Smooth muscle cell (in vitro differentiated cells): ENCODE measurements at regions not wholly inside any gene's neighbourhood (a gene's known extent, or its start where the extent isn't known, plus 50 kb on each side); places are given as distances from the start of the nearest gene placed in this dataset.

Source experiments
- DNase-seq: peaks from one replicate; lab custom pipeline; 2025; ENCODE audit not compliant: unreplicated experiment; lab: John Stamatoyannopoulos, UW
- H2AFZ ChIP-seq: fragments of 200-600 bp; sonication (generic); 2 replicates; pipeline ENCODE4 v1.6.0; 2016; ENCODE audit warnings: antibody characterized with exemption, low read depth, mild to moderate bottlenecking
- H3F3A ChIP-seq: fragments of 200-600 bp; sonication (generic); 2 replicates; pipeline ENCODE4 v1.6.0; 2017; ENCODE audit warnings: antibody characterized with exemption, low read depth
- H3K27ac ChIP-seq: fragments of 200-600 bp; sonication (generic); 2 replicates; pipeline ENCODE4 v1.5.1; 2016; ENCODE audit warnings: low read depth, mild to moderate bottlenecking
- H3K27me3 ChIP-seq: fragments of 200-600 bp; sonication (generic); 2 replicates; pipeline ENCODE4 v1.6.1; 2016; ENCODE audit warnings: low read depth, mild to moderate bottlenecking
- H3K36me3 ChIP-seq: fragments of 200-600 bp; sonication (generic); 2 replicates; pipeline ENCODE4 v1.5.1; 2016; ENCODE audit warnings: low read depth
- H3K4me1 ChIP-seq: fragments of 200-600 bp; sonication (generic); 2 replicates; pipeline ENCODE4 v1.5.1; 2016; ENCODE audit warnings: low read depth
- H3K4me2 ChIP-seq: fragments of 200-600 bp; sonication (generic); 2 replicates; pipeline ENCODE4 v1.6.0; 2016; ENCODE audit warnings: mild to moderate bottlenecking
- H3K4me3 ChIP-seq: fragments of 200-600 bp; sonication (generic); 2 replicates; pipeline ENCODE4 v1.5.1; 2016; ENCODE audit warnings: mild to moderate bottlenecking
- H3K79me2 ChIP-seq: fragments of 200-600 bp; sonication (generic); 2 replicates; pipeline ENCODE4 v1.6.0; 2016; ENCODE audit warnings: low read depth, mild to moderate bottlenecking
- H3K9ac ChIP-seq: fragments of 200-600 bp; sonication (generic); 2 replicates; pipeline ENCODE4 v1.6.0; 2016; ENCODE audit warnings: low read depth
- H3K9me3 ChIP-seq: fragments of 200-600 bp; sonication (generic); replicated peaks from 2 replicates; pipeline ENCODE4 v1.5.1; 2016; ENCODE audit warnings: low read depth
- H4K20me1 ChIP-seq: fragments of 200-600 bp; sonication (generic); 2 replicates; pipeline ENCODE4 v1.6.0; 2016; ENCODE audit warnings: low read depth
- WGBS: methylation state at CpG from one replicate; pipeline ENCODE4 v1.1.7; 2016; ENCODE audit warnings: low lambda C conversion rate; 5-methylcytosine and 5-hydroxymethylcytosine counted together
- TF ChIP-seq, protein P1 (sequence below): fragments of 200-600 bp; sonication (generic); IDR thresholded peaks from 2 replicates; pipeline ENCODE4 v1.5.1; 2017; ENCODE audit warnings: borderline replicate concordance, mild to moderate bottlenecking, antibody characterized with exemption; ENCODE audit not compliant: insufficient read depth, poor library complexity, severe bottlenecking

DNA sequence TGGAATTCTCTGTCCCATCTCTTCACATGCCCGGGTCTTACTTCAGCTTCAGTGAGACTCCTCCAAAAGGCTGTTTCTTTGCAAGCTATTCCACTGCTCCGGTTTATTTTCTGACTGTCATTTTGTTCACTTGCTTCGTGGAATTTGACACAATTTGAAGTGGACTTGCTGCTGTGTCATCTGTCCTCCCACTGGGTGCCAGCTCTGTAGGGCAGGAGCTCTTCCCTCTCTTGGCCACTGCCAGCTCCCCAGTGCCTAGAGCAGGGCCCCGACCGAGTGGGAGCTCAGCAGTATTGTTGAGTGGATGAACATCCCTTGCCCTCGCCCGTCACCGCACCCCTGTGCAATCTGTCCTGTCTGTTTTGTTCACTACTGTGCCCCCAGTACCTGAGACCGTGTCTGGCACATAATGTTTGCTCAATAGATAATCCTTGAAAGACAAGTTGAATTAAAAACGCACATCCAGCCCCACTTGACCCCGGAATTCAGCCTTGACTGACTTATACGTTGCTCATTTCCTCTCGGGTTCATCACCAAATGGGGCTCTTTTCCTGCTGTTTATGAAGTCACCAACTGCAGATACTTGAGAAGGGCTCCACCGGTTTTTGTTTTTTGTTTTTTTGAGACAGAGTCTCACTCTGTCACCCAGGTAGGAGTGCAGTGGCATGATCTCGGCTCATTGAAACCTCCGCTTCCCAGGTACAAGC lies 170.3 kb upstream of the KCNG1 start:
- Histone ChIP-seq H3K79me2 (no peaks in the 10 kb centered on the region), H3K9me3 (no peaks in the 10 kb centered on the region), H3K4me1 (no peaks in the 10 kb centered on the region), H3K27ac (no peak overlapping the region), H4K20me1 (no peaks in the 10 kb centered on the region), H3K27me3 (no peaks in the 10 kb centered on the region), H3K36me3 (no peaks in the 10 kb centered on the region), H2AFZ (no peak overlapping the region), H3F3A (no peaks in the 10 kb centered on the region), H3K4me2 (no peak overlapping the region), H3K9ac (no peak overlapping the region), H3K4me3 (no peak overlapping the region)
- TF ChIP-seq, protein P1, sequence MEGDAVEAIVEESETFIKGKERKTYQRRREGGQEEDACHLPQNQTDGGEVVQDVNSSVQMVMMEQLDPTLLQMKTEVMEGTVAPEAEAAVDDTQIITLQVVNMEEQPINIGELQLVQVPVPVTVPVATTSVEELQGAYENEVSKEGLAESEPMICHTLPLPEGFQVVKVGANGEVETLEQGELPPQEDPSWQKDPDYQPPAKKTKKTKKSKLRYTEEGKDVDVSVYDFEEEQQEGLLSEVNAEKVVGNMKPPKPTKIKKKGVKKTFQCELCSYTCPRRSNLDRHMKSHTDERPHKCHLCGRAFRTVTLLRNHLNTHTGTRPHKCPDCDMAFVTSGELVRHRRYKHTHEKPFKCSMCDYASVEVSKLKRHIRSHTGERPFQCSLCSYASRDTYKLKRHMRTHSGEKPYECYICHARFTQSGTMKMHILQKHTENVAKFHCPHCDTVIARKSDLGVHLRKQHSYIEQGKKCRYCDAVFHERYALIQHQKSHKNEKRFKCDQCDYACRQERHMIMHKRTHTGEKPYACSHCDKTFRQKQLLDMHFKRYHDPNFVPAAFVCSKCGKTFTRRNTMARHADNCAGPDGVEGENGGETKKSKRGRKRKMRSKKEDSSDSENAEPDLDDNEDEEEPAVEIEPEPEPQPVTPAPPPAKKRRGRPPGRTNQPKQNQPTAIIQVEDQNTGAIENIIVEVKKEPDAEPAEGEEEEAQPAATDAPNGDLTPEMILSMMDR = no peak
- 91% methylated on average over 16 of the region's 16 CpGs for WGBS
- DNase-seq = no peak

DNA sequence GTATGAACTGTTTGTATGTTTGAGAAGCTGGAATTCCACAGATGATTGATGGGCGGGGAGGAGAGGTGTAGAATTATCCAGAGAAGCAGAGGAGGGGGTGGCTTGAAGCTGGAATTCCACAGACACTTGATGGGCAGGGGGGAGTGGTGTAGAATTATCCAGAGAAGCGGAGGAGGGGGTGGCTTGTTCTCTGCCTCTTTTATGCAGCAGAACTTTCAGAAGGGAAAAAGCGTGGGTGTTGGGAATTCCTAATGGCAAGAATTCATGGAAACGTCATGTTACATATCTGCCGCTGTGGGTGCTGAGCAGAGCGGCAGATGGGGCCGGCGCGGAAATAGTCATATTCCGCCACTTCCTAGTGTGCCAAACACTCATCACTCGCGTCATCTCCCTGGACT lies 167.9 kb upstream of the KCNG1 start:
- WGBS = 84% methylated on average over 12 of the region's 12 CpGs
- no peaks in the 10 kb centered on the region for H3K9me3 ChIP-seq
- H2AFZ ChIP-seq = no peak overlapping the region
- DNase-seq = no peak
- no peak overlapping the region for H3K27ac ChIP-seq
- TF ChIP-seq, protein P1 = no peak
- H3K79me2 ChIP-seq = no peaks in the 10 kb centered on the region
- no peaks in the 10 kb centered on the region for H3K36me3 ChIP-seq
- no peak overlapping the region for H3K4me2 ChIP-seq
- H4K20me1 ChIP-seq = no peaks in the 10 kb centered on the region
- H3K9ac ChIP-seq = no peak overlapping the region
- no peaks in the 10 kb centered on the region for H3K4me1 ChIP-seq
- no peaks in the 10 kb centered on the region for H3K27me3 ChIP-seq
- H3K4me3 ChIP-seq = no peak overlapping the region
- H3F3A ChIP-seq = no peaks in the 10 kb centered on the region

DNA sequence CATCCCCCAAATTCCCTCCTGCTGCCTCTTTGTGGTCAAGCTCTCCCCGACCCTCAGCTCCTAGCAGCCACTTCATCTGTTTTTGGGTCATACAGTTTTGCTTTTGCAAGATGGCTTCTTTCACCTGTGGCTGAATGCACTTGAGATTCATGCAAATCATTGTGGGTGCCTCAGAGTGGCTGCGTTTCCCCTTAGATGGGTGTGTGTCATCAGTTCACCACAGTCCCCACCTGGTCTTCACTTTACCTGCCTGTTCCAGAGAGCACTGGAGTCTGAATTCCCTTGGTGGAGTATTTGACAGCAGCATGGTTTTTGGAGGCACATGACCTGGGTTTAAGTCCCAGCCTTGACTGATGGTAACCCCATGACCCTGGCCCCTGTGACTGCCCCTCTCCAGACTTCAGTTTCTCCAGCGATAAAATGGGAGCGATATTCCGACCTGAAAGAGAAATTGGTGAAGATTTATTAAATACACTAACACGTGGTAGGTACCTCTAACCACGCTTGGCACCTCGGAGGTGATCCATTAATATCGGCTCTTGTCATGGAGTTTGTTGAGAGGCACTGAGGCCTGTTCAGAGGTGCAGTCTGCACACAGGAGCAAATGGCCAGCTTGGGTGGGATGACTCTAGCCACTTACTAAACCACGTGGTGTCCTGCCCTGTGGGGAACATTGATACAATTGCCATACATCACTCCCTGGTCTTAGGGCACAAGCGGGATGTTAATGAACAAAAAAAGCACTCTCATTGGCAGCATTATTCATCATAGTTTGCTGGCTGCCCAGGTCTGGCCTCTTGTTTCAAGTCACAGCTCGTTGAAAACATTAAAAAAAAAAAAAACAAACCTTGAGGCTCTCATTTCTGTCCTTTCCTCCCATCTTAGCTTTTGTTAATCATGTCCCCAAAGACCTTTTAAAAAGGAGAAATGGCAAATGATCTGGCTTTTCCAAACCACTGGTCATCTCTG lies 167.2 kb upstream of the KCNG1 start:
- H3K9me3 ChIP-seq = no peaks in the 10 kb centered on the region
- no peak overlapping the region for H2AFZ ChIP-seq
- H3K27ac ChIP-seq = no peak overlapping the region
- H3F3A ChIP-seq = no peaks in the 10 kb centered on the region
- H3K27me3 ChIP-seq = no peaks in the 10 kb centered on the region
- no peak overlapping the region for H3K4me2 ChIP-seq
- DNase-seq = no peak
- WGBS = 87% methylated on average over 12 of the region's 12 CpGs
- no peaks in the 10 kb centered on the region for H4K20me1 ChIP-seq
- H3K9ac ChIP-seq = no peak overlapping the region
- no peaks in the 10 kb centered on the region for H3K79me2 ChIP-seq
- H3K4me3 ChIP-seq = no peak overlapping the region
- no peaks in the 10 kb centered on the region for H3K4me1 ChIP-seq
- H3K36me3 ChIP-seq = no peaks in the 10 kb centered on the region
- TF ChIP-seq, protein P1 = no peak
